Heart left ventricle (tissue), 16 donors: ENCODE measurements at regions not wholly inside any gene's neighbourhood (a gene's known extent, or its start where the extent isn't known, plus 50 kb on each side); places are given as distances from the start of the nearest gene placed in this dataset.
A peak's percentile ranks its signal among the peaks of the same experiment; 100 is the strongest.

Source experiments
- ATAC-seq, 4 donors: fragments of 200-7000 bp; cut with Tn5 transposase; one replicate each; pipeline ENCODE4 v1.9.1; 2020 to 2022; ENCODE audit warnings: moderate library complexity in 4 of 4, mild to moderate bottlenecking in 3 of 4, moderate number of reproducible peaks in 1 of 4
- DNase-seq, 5 donors: peaks; one replicate each; pipeline ENCODE4 v3.0.0-alpha.2; 2020
- H3K27ac ChIP-seq, 12 donors: fragments of 200-600 bp; sonication (generic) in 4 of 12; one replicate each; pipeline versions ENCODE4 v1.5.0 to v1.8.0; 2016 to 2022; ENCODE audit warnings: mild to moderate bottlenecking in 2 of 12
- H3K27me3 ChIP-seq, 9 donors: fragments of 200-600 bp; sonication (generic) in 2 of 9; one replicate each; pipeline versions ENCODE4 v1.5.1 to v1.8.0; 2016 to 2022; ENCODE audit warnings: mild to moderate bottlenecking in 3 of 9
- H3K36me3 ChIP-seq, 9 donors: fragments of 200-600 bp; sonication (generic) in 2 of 9; one replicate each; pipeline versions ENCODE4 v1.5.0 to v1.8.0; 2018 to 2022; ENCODE audit warnings: mild to moderate bottlenecking in 2 of 9
- H3K4me1 ChIP-seq, 12 donors: fragments of 200-600 bp; sonication (generic) in 4 of 12; one replicate each; pipeline versions ENCODE4 v1.5.0 to v1.8.0; 2016 to 2022; ENCODE audit warnings: mild to moderate bottlenecking in 3 of 12
- H3K4me3 ChIP-seq, 12 donors: fragments of 200-600 bp; sonication (generic) in 4 of 12; one replicate each; pipeline versions ENCODE4 v1.5.0 to v1.8.0; 2017 to 2022; ENCODE audit warnings: mild to moderate bottlenecking in 9 of 12, moderate library complexity in 4 of 12
- H3K9me3 ChIP-seq, 12 donors: fragments of 200-600 bp; sonication (generic) in 4 of 12; one replicate each; pipeline versions ENCODE4 v1.5.0 to v1.8.0; 2016 to 2022; ENCODE audit warnings: mild to moderate bottlenecking in 1 of 12
- CTCF ChIP-seq, 12 donors: fragments of 200-600 bp; sonication (generic) in 4 of 12; IDR thresholded peaks; one replicate each; pipeline versions ENCODE4 v1.5.0 to v1.8.0; 2018 to 2022; ENCODE audit warnings: antibody characterized with exemption in 12 of 12, mild to moderate bottlenecking in 5 of 12
- POLR2A ChIP-seq, 2 donors: fragments of 450-650 bp; IDR thresholded peaks; one replicate each; pipeline ENCODE4 v1.6.1; 2017; ENCODE audit warnings: antibody characterized with exemption in 2 of 2, mild to moderate bottlenecking in 2 of 2, moderate library complexity in 2 of 2
- WGBS, 4 donors: extraction: QIAGEN DNeasy Blood & Tissue Kit in 2 of 4; methylation state at CpG; one replicate each; pipeline versions ENCODE4 v1.1.5 to v1.1.7; 2013 to 2018; 5-methylcytosine and 5-hydroxymethylcytosine counted together
- intact Hi-C, 10 donors: fragments of 100-400 bp; cut with DNase I; formaldehyde crosslinking; loops; one replicate each; pipeline versions ENCODE4 v1.11.1 to v1.14.2; 2022
- donor health status: ischemic (EF 13 %, LVEDD 7.1; RV severe dilation, severe dysfunction).
- donor health status: healthy with polysubstance abuse.
- donor health status: DM: no; HTN: yes; CAD: no.
- donor health status: DM: no; HTN: no; CAD: no.
- donor health status: ischemic (EF 25% LVEDD 6.9; RV normal size, moderate dysfunction).
- donor health status: ischemic (EF 25% LVEDD 5.7; RV mildly dilated, moderate dysfunction).
- donor health status: healthy.
- donor health status: DM: yes; HTN: yes; CAD: no.
- donor health status: ischemic (EF 35%, LVEDD 5.7; RV mildly dilated, moderate dysfunction).
- donor health status: nonischemic (EF 11% LVEDD 7.7; RV severe dilation, severe dysfunction).
- donor health status: DM: yes; HTN: yes; CAD: no.
- donor health status: PGD.
- donor health status: ischemic (EF 29% LVEDD 5.4; RV normal size, mild dysfunction).
- donor health status: nonischemic (EF 23%, LVEDD 6.1; RV moderate dilation, normal function).

- peaks cover 0 to 45% (median 18%) of the 10 kb centered on the region in 12 donors for H3K4me1 ChIP-seq
- H3K4me3 ChIP-seq, result no peak overlapping the region
- no peaks in the 10 kb centered on the region for H3K9me3 ChIP-seq
- no peaks in the 10 kb centered on the region for H3K27me3 ChIP-seq
- H3K27ac ChIP-seq, result peak overlapping the region in 2 of 12 donors; percentile 17 to 31
- DNase-seq (no peak), ATAC-seq (no peak)
- no peak for TF ChIP-seq CTCF (IDR thresholded peaks at IDR 0.05)
- TF ChIP-seq POLR2A (IDR thresholded peaks at IDR 0.05), result no peak
- H3K36me3 ChIP-seq, result no peaks in the 10 kb centered on the region
- intact Hi-C loops, result loop anchor here in 4 of 10 donors (10.0 kb wide), 2 partner anchors 423 to 593 kb away; partner anchors contain the start of gene RBMS1 (in 2 of the 4)
These were observed 242.0 kb upstream of the TANK start for GRCh38 chr2:160918258-160918657.

GRCh38 chr2:160918906-160919503 lies 241.2 kb upstream of the TANK start:
- H3K27ac ChIP-seq, result peak overlapping the region in 3 of 12 donors; percentile 6 to 31 (median 17)
- intact Hi-C loops, result loop anchor here in 4 of 10 donors (10.0 kb wide), 2 partner anchors 424 to 594 kb away; partner anchors contain the start of gene RBMS1 (in 2 of the 4)

GRCh38 chr2:160920061-160920460 lies 240.2 kb upstream of the TANK start:
- intact Hi-C loops, result loop anchor here in 3 of 10 donors (2.0 to 10.0 kb wide), 3 partner anchors 45 to 595 kb away; no protein-coding TSS in a partner anchor
- 86 to 89% (median 88%) methylated on average over 1 of the region's 1 CpG for WGBS, 4 donors
- DNase-seq, result no peak

More at GRCh38 chr2:160918906-160919503, 241.2 kb upstream of the TANK start:
- H3K36me3 ChIP-seq, result no peaks in the 10 kb centered on the region
- peaks cover 0 to 45% (median 18%) of the 10 kb centered on the region in 12 donors for H3K4me1 ChIP-seq
- peak; percentile 67 to 83 (median 74) for DNase-seq
- no peaks in the 10 kb centered on the region for H3K27me3 ChIP-seq
- H3K4me3 ChIP-seq, result no peak overlapping the region
- ATAC-seq, result peak; percentile 85 to 91 (median 90)
- 17 to 27% (median 21%) methylated on average over 4 of the region's 4 CpGs for WGBS, 4 donors
- H3K9me3 ChIP-seq, result no peaks in the 10 kb centered on the region
- peak; percentile 47 to 75 (median 66) for TF ChIP-seq CTCF (IDR thresholded peaks at IDR 0.05)
- TF ChIP-seq POLR2A (IDR thresholded peaks at IDR 0.05), result no peak

More at GRCh38 chr2:160920061-160920460, 240.2 kb upstream of the TANK start:
- no peak for ATAC-seq
- no peak overlapping the region for H3K4me3 ChIP-seq
- H3K27ac ChIP-seq, result peak overlapping the region in 9 of 12 donors; percentile 37 to 73 (median 59)
- peaks cover 0 to 45% (median 18%) of the 10 kb centered on the region in 12 donors for H3K4me1 ChIP-seq
- H3K36me3 ChIP-seq, result no peaks in the 10 kb centered on the region
- H3K9me3 ChIP-seq, result no peaks in the 10 kb centered on the region
- TF ChIP-seq CTCF (IDR thresholded peaks at IDR 0.05) (no peak), POLR2A (IDR thresholded peaks at IDR 0.05) (no peak)
- H3K27me3 ChIP-seq, result no peaks in the 10 kb centered on the region
